HEK293T (cell line): ENCODE measurements at regions not wholly inside any gene's neighbourhood (a gene's known extent, or its start where the extent isn't known, plus 50 kb on each side); places are given as distances from the start of the nearest gene placed in this dataset.

Experiments used
- CTCF ChIA-PET: fragments of 350-600 bp; formaldehyde crosslinking; extraction: SDS; loops from one replicate; lab custom pipeline; 2021; ENCODE audit warnings: antibody characterized with exemption, inconsistent platforms; lab: Yijun Ruan, JAX
- POLR2A ChIA-PET: fragments of 350-600 bp; formaldehyde crosslinking; extraction: SDS; loops from one replicate; lab custom pipeline; 2020; ENCODE audit warnings: antibody characterized with exemption, inconsistent platforms; lab: Yijun Ruan, JAX
- DNase-seq: peaks from one replicate; pipeline ENCODE4 v3.0.0; 2012; ENCODE audit warnings: mixed read lengths; ENCODE audit errors: extremely low spot score
- ARNT ChIP-seq: fragments of 450-650 bp; IDR thresholded peaks from 2 replicates; pipeline ENCODE4 v1.6.1; 2017; ENCODE audit warnings: mild to moderate bottlenecking
- BHLHE40 ChIP-seq: fragments of 450-650 bp; IDR thresholded peaks from 2 replicates; pipeline ENCODE4 v1.6.1; 2016; ENCODE audit warnings: mild to moderate bottlenecking, moderate library complexity, borderline replicate concordance
- CTBP1 ChIP-seq: fragments of 450-650 bp; IDR thresholded peaks from 2 replicates; pipeline ENCODE4 v1.6.1; 2016; ENCODE audit warnings: borderline replicate concordance
- ELF4 ChIP-seq: fragments of 450-650 bp; IDR thresholded peaks from 2 replicates; pipeline ENCODE4 v1.6.1; 2017; ENCODE audit warnings: antibody characterized with exemption
- FOXA1 ChIP-seq: fragments of 450-650 bp; IDR thresholded peaks from 2 replicates; pipeline ENCODE4 v1.6.1; 2016; ENCODE audit warnings: mild to moderate bottlenecking
- FOXK2 ChIP-seq: fragments of 450-650 bp; IDR thresholded peaks from 2 replicates; pipeline ENCODE4 v1.6.1; 2016; ENCODE audit warnings: mild to moderate bottlenecking
- FOXM1 ChIP-seq: fragments of 450-650 bp; IDR thresholded peaks from 2 replicates; pipeline ENCODE4 v1.6.1; 2017; ENCODE audit warnings: mild to moderate bottlenecking, borderline replicate concordance
- HDGF ChIP-seq: fragments of 450-650 bp; IDR thresholded peaks from 2 replicates; pipeline ENCODE4 v1.6.1; 2017; ENCODE audit warnings: antibody characterized with exemption, borderline replicate concordance
- L3MBTL2 ChIP-seq: fragments of 450-650 bp; conservative IDR thresholded peaks from 2 replicates; pipeline ENCODE4 v1.6.1; 2016; ENCODE audit warnings: mild to moderate bottlenecking
- LEF1 ChIP-seq: fragments of 450-650 bp; IDR thresholded peaks from 2 replicates; pipeline ENCODE4 v1.6.1; 2017; ENCODE audit warnings: mild to moderate bottlenecking, borderline replicate concordance
- NFRKB ChIP-seq: fragments of 450-650 bp; IDR thresholded peaks from 2 replicates; pipeline ENCODE4 v1.6.1; 2016; ENCODE audit warnings: mild to moderate bottlenecking, moderate library complexity
- SP1 ChIP-seq: fragments of 450-650 bp; IDR thresholded peaks from 2 replicates; pipeline ENCODE4 v1.6.1; 2017
- SUZ12 ChIP-seq: fragments of 450-650 bp; IDR thresholded peaks from 2 replicates; pipeline ENCODE4 v1.6.1; 2016; ENCODE audit warnings: mild to moderate bottlenecking
- TARDBP ChIP-seq: fragments of 450-650 bp; IDR thresholded peaks from 2 replicates; pipeline ENCODE4 v1.6.1; 2016
- ZNF384 ChIP-seq: fragments of 450-650 bp; IDR thresholded peaks from 2 replicates; pipeline ENCODE4 v1.6.1; 2016
- TF ChIP-seq, protein P1 (sequence below): fragments of 450-650 bp; IDR thresholded peaks from 2 replicates; pipeline ENCODE4 v1.6.1; 2016

DNA sequence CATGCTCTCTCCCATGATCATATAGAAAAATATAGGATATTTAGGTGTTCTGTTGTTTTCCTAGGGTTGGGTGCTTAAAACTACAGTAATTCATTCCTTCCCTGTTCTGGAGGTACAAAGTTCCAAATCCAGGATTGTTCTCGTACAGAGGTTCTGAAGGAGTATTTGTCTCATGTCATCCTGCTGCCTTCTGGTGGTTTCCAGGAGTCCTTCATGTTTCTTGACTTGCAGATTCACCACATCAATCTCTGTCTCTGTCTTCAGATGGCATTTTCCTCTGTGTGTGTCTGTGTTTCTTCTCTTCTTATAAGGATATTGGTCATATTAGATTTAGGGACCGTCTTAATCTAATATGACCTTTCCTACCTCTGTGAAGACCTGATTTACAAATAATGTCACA lies 397.9 kb downstream of the NYAP2 start:
- TF ChIP-seq ELF4 (no peak), NFRKB (no peak), HDGF (no peak), FOXM1 (no peak), SUZ12 (no peak)
- no peak for DNase-seq
- CTCF ChIA-PET, result no interaction called here
- POLR2A ChIA-PET, result no interaction called here

DNA sequence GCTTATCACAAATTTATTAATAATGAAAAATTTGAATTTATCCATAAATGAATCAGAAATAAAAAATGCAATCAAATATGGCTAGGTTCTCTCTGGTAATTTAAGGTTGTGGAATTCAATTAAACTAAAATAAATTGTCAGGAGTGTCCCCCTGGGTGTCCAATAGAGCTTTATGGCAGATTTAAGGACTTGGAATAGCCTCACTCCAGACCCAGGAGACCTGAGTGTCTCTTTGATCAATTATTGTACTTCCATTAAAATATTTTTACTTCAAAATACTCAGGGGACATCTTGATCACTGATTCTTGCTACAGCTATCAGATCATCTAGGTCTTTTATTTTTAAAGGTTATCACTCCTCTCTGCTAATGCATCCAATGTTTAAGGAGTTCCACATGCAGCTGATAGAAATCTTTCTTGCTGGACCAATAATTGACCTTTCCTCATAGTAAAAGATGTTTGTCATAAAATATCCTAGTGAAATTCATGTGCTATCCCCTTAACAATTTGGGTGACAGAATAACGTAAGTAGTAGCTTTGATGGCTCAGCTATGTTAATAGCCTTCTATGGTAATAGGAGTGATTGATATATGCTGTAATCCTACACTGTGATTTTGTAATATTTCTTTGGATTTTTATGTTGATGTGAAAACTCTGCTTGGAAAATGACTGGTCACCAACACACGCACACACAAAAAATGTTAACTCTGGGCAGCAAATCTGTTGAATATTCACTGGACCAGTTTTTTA lies 395.3 kb downstream of the NYAP2 start:
- TF ChIP-seq SP1, result no peak
- no peak for DNase-seq
- ChIA-PET POLR2A (no interaction called here), CTCF (no interaction called here)

DNA sequence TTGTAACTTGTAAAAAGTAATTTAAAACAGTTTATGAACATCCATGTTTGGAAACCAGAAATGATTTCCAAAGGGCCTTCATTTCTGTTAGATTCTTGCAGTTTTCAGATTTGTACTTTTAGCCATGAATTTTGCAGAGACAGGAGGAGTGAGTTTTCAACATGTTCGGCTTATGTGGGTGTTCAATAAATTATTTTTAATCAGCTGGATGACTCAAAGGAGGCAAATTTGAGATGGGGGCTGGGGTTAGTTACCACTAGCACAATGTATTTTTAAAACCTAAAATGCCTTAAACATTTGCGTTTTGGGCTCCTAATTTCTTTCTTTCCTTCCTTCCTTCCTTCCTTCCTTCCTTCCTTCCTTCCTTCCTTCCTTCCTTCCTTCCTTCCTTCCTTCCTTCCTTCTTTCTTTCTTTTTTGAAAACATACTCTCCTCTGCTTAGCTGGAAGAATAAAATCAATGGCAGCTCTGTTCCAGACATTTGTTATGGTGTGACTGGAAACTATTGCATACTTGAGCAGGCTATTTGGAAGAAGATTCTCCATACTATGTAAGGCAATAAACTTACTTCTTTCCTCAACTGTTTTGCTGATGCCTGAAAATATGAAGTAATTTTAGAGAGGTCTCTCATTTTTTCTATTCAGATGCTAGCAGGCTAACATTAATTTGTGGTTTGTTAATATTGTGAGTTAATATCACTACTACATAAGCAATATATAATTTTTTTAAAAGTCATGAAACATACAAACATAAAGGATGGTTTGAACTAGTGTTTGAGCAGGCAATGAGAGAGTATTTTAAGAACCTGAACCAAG lies 394.4 kb downstream of the NYAP2 start:
- POLR2A ChIA-PET, result no interaction called here
- TF ChIP-seq CTBP1 (no peak), ZNF384 (no peak), BHLHE40 (no peak), FOXA1 (no peak), HDGF (no peak), SUZ12 (no peak), FOXK2 (no peak), SP1 (no peak), ELF4 (no peak), L3MBTL2 (no peak), TARDBP (no peak), ARNT (no peak)
- CTCF ChIA-PET, result no interaction called here
- DNase-seq, result no peak

DNA sequence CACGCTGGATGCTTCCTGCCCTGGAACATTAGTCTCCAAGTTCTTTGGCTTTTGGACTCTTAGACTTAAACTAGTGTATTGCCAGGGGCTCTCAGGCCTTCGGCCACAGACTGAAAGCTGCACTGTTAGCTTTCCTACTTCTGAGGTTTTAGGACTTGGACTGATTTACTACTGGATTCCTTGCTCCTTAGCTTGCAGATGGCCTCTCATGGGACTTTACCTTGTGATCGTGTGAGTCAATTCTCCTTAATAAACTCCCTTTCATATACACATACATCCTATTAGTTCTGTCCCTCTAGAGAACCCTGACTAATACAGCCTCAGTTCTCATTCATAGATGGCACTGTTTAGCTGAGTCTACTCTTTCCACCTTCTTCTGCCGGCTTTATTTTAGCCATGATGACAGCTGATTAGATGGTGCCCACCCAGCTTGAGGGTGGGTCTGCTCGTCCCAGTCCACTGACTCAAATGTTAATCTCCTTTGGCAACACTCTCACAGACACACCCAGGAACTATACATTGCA lies 389.1 kb downstream of the NYAP2 start:
- DNase-seq, result no peak
- no peak for TF ChIP-seq HDGF
- no peak for TF ChIP-seq FOXA1
- TF ChIP-seq ARNT, result no peak
- no peak for TF ChIP-seq SP1
- no peak for TF ChIP-seq LEF1
- TF ChIP-seq, protein P1, sequence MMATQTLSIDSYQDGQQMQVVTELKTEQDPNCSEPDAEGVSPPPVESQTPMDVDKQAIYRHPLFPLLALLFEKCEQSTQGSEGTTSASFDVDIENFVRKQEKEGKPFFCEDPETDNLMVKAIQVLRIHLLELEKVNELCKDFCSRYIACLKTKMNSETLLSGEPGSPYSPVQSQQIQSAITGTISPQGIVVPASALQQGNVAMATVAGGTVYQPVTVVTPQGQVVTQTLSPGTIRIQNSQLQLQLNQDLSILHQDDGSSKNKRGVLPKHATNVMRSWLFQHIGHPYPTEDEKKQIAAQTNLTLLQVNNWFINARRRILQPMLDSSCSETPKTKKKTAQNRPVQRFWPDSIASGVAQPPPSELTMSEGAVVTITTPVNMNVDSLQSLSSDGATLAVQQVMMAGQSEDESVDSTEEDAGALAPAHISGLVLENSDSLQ, result no peak
- no peak for TF ChIP-seq ELF4
- TF ChIP-seq FOXK2, result no peak
- no peak for TF ChIP-seq TARDBP
- no peak for TF ChIP-seq CTBP1
- no peak for TF ChIP-seq BHLHE40
- no peak for TF ChIP-seq ZNF384
- TF ChIP-seq NFRKB, result no peak
- TF ChIP-seq SUZ12, result no peak
- TF ChIP-seq FOXM1, result no peak
- POLR2A ChIA-PET, result no interaction called here
- CTCF ChIA-PET, result no interaction called here

DNA sequence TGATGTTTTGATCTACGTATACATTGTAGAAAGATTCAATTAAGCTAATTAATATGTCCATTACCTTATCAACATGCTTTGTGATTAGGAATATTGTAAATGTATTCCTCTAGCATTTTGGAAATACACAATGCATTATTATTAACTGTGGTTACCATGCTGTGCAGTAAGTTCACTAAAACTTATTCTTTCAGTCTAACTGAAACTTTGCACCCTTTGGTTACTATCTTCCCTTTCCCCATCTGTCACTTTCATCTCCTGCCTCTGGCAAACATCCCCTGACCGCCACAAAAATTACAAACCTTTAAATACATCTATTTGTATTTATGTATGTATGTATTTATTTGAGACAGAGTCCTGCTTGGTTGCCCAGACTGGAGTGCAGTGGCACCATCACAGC lies 388.0 kb downstream of the NYAP2 start:
- TF ChIP-seq SP1 (no peak), FOXK2 (no peak)
- POLR2A ChIA-PET, result no interaction called here
- no peak for DNase-seq
- CTCF ChIA-PET, result no interaction called here

DNA sequence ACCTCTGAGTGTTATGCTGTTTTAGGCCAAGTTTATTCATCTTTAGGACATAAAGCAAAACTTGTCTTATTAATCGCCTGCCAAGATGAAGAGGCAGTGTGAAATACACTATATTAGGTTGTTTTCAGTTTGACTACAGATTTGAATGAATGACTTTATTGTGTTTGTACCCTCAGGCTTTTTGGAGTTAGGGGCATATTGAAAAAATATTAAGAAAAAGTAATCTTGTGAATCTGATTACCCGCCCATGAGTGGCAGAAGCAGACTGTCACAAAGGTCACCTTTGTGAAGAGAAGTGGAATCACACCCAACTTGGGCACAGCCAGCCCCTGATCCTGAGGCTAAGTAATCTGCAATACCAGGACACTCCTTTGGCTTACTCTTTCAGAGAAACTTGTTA lies 382.5 kb downstream of the NYAP2 start:
- ChIA-PET POLR2A (no interaction called here), CTCF (no interaction called here)
- no peak for TF ChIP-seq ARNT
- TF ChIP-seq FOXA1, result no peak
- no peak for TF ChIP-seq SP1
- no peak for TF ChIP-seq SUZ12
- TF ChIP-seq ZNF384, result no peak
- TF ChIP-seq ELF4, result no peak
- no peak for TF ChIP-seq BHLHE40
- TF ChIP-seq FOXK2, result no peak
- no peak for TF ChIP-seq NFRKB
- TF ChIP-seq L3MBTL2, result no peak
- TF ChIP-seq, protein P1, result no peak
- no peak for TF ChIP-seq FOXM1
- no peak for DNase-seq

DNA sequence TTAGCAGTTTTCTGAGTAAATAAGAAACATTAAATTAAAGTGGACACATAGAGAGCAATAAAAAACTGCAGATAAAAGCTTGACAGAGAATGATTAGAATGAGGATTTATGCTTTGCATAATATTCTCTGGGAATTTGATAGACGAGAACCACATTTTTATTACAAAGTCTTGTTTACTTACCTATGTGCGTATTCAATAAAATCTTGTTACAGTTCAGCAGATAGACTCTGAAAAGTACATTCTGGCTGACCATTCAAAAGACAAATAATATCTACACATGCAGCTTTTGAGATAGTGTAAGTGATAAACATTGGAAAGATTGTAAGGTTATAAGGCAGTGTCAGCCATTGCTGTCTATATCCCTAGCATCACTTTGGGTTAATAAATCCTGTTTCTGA lies 381.6 kb downstream of the NYAP2 start:
- TF ChIP-seq SP1 (no peak), HDGF (no peak), TARDBP (no peak), FOXA1 (no peak), ELF4 (no peak), FOXK2 (no peak), BHLHE40 (no peak), ZNF384 (no peak), L3MBTL2 (no peak), FOXM1 (no peak), CTBP1 (no peak), ARNT (no peak), NFRKB (no peak), LEF1 (no peak), SUZ12 (no peak)
- TF ChIP-seq, protein P1, result no peak
- ChIA-PET CTCF (no interaction called here), POLR2A (no interaction called here)
- DNase-seq, result no peak
